HG02759 (cell line): ENCODE measurements at regions not wholly inside any gene's neighbourhood (a gene's known extent, or its start where the extent isn't known, plus 50 kb on each side); places are given as distances from the start of the nearest gene placed in this dataset.

Source experiments
- ATAC-seq: cut with Tn5 transposase; IDR thresholded peaks from one replicate; pipeline ENCODE4 v1.9.1; 2021; ENCODE audit warnings: mild to moderate bottlenecking, moderate library complexity; ENCODE audit not compliant: unreplicated experiment

DNA sequence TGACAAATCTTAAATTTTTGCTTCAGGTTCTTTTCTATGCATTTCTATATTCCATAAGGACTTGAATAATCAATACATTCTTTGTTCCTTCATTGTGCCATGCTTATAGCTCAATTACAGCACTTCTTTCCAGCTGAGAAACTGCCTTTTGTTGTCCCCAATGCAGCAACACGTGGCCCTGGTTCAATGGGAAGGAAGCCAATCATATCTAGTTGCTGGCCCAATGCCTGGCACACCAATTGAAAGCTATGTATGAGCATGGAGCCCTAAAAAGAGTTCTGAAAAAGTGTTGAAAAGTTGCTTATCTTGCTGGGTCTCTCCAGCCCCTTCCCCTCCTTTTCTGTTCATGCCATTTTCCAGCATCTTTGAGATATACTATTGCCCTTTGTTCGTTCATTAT, 448.0 kb upstream of the FAT3 start:
- ATAC-seq = no peak

DNA sequence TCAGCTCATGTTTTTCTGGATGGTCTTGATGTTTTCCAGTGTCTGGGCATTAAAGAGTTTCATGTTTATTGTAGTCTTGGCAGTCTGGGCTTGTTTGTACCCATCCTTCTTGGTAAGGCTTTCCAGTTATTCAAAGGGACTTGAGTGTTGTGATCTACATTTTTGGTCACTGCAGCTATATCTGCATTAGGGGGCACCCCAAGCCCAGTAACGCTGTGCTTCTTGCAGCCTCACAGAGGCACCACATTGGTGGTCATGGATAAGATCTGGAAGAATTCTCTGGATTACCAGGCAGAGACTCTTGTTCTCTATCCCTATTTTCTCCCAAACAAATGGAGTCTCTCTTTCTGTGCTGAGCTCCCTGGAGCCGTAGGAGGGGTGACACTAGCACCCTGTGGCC, 451.5 kb upstream of the FAT3 start:
- ATAC-seq = no peak

DNA sequence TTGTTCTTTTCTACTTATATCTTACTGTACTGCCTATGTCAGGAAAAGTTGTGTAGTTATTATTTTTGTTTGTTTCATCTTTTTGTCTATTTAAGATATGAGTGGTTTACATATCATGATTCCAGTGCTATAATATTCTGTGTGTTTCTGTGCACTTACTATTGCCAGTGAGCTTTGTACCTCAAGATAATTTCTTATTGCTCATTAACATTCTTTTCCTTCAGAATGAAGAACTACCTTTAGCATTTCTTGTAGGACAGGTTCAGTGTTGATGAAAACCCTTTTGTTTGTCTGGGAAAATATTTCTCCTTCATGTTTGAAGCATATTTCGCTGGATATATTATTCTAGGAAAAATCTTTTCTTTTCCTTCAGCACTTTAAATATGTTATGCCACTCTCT, 452.7 kb upstream of the FAT3 start:
- ATAC-seq = no peak

DNA sequence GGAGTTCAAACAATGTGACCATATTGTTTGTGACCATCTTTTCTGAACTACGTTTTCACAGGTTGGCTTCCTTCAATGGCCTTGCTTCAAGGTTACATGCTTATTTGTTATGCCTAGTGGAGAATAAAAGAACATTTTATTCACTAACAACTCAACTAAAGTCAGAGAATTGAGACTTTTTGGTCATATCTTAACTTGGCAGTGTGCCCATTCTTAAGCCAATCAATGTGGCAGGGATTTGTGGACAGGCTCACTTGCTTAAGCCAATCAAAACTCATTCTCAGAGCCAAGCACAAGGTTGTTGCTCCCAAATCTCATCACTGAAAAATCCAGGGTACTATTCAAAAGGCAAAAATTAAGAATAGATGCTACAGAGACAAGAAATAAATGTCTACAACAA, 455.8 kb upstream of the FAT3 start:
- ATAC-seq = no peak

DNA sequence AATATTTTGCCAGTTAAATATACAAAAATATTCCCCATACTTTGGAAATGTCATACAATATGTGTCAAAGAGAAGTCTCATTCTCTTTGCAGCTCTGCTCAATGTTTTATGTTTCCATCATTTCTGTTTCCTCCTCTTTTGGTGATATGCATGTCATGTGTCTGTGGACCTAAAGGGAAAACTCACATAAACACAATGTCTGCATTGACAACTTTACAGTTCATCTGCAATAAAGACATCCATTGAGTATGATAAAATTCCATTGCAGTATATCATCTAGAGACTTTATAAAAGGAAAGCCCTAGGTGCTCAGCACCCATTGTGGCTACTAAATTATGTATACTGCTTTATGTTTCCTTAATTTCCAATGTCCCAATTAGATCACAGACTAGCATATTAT, 461.3 kb upstream of the FAT3 start:
- no peak for ATAC-seq

DNA sequence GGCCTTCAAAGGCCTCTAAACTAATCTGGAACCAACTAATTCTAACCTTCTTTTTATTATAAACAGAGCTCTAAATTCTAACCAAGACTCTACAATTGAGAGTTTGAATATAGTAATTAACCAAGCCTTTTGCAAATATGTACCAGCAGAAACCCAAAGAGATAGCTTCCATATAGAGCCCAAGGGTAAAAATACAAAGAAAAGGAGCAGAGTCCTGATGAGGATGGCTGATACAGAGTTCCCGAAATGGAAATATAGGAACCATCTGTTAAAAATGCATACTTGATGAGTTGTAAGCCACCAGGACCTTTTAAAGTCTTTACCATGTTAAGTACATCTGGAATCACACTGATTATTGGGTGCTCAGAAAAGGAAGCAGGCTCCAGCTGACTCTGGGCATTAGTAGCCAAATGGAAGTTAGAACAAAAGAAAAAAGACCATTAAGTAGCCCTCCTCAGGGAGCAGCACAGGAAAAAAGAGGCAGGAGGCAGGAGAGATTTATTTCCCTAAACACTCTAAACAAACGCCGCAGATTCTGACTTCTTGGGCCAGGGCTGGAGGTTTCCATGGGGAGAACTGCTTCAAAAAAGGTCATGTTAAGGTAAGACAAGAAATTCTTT, 463.1 kb upstream of the FAT3 start:
- ATAC-seq = no peak

DNA sequence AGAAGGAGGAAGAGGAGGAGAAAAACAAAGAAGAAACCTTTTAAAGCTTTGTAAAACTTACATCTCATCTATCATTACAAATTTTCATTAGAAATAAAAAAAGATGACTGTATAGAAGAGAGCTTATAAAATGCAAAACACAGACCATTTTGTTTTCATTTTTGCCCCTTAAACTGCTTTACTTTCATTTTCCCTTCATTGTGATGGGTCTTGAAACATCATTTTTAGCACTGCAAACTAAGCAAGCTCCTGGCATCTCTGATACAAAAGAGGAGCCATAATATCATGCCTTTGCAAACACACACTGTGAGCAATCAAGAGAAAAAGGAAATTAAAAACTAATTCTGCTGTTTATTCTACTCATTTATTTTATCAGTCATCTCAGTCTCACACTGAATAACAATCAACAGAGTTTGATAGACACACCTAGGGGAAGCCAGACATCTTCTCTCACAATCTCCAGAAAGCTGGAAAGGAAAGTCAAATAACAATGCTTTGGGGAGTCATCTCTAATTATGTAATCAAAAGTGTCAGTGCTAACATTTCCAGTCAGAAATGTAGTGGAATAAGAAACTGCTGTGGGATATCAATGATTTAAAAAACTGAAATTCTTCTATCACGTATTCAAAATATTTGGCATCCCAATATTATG, 467.7 kb upstream of the FAT3 start:
- no peak for ATAC-seq

DNA sequence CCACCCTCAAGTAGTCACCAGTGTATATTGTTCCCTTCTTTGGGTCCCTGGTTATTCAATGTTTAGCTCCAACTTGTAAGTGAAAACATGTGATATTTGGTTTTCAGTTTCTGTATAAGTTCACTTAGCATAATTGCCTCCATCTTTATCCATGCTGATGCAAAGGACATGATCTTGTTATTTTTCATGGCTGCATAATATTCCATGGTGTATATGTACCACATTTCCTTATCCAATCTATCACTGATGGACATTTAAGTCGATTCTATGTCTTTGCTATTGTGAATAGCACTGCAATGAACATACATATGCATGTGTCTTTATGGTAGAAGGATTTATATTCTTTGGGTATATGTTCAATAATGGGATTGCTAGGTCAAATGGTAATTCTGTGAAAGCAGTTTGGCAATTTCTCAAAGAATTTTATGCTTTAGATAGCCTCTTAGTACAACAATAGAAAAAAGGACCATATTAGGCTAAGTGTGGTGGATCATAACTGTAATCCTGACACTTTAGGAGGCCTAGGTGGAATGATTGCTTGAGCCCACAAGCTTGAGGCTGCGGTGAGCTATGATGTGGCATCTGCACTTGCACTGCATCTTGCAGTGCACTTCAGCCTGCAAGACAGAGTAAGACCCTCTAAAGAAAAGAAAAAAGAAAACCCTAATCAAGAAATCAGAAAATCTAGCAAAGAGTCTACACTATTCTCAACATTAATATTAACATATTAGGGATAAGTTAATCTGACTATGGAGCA, 468.5 kb upstream of the FAT3 start:
- ATAC-seq = no peak

DNA sequence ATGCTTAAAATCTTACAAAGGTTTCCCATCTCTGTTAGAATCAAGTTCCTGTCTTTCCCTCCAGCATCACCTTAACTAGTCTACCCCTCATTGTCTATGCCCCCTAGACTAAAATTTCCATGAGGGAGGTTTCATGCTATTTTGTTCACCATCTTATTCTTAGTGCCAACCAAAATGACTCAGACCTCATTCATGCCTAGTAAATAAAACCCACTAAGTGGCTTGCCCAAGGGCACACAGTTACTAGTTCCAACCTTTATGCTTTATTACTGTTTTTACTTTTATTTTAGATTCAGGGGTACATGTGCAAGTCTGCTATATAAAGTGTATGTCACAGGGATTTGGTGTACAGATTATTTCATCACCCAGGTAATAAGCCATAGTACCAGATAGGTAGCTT, 469.1 kb upstream of the FAT3 start:
- ATAC-seq = no peak

DNA sequence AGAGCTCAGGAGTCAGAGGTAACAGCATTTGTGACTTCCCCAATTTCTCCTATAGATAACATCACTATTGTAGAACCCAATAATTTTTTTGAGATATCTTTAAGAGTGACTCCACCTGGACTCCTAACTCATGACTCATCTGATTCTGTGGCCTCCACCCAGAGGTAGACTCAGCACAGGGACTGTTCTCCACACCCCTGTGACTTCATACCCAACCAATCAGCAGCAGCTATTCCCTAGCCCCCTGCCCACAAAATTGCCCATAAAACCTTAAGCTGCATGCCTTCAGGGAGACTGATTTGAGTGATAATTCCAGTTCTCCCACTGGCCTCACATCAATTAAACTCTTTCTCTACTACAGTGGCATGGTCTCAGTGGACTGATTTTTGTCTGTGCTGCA, 475.4 kb upstream of the FAT3 start:
- ATAC-seq = no peak

DNA sequence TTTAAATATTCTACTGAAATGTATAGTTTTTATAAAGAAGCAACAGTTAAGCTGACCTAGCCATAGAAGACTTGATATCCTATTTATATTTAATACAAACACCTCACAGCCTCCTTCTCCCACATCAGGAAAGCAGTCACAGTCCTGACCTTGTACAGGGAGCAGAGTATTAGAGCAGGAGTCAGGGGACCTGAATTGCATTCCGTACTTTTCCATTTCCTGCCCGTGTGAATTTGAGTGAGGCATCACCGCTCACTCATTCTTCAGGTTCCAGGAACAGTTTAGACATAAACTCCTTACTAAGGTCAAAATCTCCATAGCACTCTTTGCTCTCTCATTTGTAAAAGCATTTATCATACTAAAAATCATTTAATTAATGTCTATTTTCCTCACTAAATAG, 482.5 kb upstream of the FAT3 start:
- ATAC-seq = no peak

DNA sequence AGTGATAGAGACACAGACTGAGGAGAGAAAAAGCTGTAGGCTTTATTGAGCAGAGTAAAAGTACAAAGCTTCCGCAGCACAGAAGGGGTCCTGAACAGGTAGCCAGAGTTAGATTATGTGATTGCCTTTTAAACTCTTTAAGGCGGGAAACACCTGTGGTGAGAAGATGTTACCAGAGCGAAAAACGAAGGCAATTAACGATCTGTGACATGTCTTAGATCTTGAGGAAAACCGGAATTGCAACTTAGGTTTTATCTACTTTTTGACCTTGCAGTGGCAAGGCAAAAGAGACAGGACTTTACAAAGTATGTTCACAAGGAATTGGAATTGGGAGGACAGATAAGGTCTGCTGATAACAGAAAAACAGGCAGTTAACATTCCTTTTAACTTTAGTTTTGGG, 493.6 kb upstream of the FAT3 start:
- no peak for ATAC-seq

DNA sequence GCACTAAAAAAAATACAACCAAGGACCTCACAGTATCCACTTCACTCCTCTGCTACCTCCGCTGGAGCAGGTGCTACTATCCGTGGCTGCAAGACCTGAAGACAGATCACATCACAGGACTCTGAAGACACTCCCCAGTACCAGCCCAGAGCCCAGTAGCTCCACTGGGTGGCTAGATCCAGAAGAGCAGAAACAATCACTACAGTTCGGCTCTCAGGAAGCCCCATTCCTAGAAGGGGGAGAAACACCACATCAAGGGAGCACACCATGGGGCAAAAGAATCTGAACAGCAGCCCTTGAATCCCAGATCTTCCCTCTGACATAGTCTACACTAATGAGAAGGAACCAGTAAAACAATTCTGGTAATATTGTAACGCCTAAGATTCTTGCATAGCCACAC, 494.0 kb upstream of the FAT3 start:
- no peak for ATAC-seq

DNA sequence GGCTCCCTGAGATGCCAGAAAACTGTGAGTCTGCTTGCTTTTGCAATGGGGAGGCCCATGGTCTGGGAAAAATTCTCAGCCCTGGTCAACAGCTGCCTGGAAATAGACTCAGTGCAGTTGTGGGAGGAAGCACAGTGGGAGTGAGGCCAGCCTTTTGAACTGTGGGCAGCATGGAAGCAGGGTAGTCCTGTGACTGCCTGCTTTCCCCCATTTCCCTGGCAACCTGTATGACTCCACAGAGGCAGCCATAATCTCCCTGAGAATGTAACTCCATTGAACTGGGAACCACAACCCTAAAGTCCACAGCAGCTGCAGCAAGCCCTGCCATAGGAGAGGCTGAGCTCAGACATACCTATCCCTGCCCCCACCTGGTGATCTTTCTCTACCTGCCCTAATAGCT, 494.6 kb upstream of the FAT3 start:
- ATAC-seq = no peak

DNA sequence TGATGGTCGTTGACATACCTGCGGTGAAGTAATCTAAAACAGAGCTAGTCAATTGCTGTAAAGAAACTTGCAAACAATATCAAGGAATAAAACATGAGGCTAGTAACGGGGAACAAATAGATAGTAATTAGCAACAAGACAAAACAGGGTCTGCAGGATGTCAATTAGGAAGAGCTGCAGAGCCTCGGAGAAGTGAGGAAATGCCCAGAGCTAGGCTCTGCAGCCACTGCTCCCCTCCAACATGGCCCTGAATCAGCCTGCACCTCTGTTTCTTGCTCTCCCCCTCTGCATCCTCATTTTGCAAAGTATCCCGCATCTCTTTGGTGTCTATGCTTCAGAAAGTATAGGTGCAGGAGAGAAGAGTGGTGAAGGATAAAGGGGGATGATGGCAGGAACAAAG, 507.4 kb upstream of the FAT3 start:
- ATAC-seq = no peak

DNA sequence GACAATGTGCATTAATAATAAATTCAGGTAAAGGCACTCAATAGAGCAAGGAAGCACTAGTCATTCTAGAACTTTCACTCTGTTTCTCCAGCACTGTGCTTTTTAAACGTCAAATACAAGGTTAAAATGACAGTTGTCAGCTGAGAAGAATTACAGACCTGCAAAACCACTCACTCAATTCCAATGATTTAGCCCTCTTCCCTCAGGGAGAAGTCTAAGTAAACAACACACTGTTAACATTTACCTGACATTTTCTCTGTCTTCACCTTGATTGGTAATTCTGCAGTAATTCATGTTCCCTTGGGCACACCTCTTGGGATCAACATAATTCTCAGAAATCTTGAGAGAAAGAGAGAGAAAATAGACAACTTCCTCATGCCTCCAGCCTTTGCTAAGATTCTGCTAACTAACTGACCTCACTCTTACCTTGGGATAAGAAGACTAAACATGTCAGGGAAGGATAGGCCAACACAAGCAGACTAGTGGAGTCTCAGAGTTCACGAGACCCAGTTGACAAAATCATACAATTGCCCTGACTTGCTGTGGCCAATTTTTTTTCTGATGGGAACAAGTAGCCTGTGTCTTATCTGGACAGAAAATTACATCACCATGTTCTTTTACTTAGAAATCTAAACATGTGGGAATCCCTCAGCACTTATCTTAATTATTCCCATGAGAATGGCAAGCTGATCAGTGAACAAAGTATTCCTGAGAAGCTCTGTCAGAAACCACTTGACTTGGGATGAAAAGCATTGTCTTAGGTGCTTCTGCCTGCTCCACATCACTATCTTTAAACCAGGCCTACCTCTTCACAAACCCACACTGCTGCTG, 516.8 kb upstream of the FAT3 start:
- ATAC-seq = no peak

DNA sequence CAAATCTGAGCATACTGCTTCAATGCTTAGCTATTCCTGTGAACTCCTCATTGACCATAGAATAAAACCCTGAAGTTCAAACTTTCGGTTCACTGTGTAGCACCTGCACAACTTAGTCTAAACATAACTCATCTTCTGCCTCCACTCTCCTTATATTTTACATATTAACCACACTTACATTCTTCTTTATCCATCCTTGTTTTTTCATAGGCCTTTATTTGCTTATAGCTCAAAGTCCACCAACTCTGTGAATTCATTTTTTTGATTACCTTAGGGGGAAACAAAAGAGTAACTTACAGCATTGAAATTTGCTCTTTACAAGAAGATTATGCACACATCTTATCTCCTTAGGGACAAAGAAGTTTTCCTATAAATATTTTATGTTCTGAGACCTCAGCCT, 521.6 kb upstream of the FAT3 start:
- no peak for ATAC-seq

DNA sequence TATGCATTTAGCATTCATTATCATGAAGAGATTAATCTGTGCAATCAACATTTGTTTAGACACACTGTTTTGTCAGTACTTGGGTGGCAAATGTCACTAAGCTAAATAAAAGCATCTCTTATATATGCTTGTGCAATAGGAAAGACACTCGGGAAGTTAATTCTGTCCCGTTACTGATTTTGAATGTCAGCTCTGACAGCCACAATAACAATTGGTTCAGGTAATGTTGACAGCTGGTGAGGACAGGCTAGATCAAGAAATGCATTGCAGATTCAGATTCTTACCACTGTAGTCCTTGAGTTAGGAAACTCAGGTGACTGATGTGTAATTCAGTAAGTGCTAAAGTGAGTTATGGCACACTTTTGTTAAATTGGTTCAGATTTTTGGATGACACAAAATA, 523.8 kb upstream of the FAT3 start:
- no peak for ATAC-seq

DNA sequence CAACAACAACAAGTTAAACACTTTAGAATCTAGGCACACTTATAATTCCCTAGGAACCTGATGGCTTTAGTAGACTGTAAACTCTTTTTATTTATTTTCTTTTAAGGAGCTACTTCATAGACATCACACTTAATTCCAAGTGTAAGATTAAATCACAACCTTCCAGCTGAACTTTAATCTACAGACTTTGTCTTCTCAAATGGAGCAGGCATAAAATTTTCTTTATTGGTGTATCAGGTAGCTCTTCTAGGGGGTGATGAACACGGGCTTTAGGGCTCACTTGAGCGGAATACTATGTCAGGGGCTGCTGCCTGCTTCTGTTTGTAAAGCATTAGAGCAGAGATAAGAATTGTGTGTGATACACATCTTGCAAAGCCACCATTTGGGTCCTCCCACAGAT, 525.8 kb upstream of the FAT3 start:
- no peak for ATAC-seq

DNA sequence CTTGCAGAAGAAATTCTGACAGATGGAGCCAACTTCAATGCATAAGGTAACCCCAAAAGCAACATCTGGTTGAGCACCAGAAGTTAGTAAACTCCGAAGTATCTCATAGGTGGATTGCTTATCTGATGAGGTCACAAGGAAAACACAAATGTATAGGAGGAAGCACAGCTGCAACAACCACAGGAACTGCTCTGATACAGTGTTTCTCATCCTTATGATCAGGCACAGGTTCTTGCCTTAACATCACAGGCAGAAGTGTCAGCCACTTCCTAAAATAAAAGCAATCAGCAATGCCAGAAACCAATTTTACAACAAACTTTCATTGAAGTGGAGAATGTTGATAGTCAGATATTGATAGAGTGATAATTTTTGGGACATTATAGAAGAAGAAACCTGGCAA, 530.3 kb upstream of the FAT3 start:
- no peak for ATAC-seq

DNA sequence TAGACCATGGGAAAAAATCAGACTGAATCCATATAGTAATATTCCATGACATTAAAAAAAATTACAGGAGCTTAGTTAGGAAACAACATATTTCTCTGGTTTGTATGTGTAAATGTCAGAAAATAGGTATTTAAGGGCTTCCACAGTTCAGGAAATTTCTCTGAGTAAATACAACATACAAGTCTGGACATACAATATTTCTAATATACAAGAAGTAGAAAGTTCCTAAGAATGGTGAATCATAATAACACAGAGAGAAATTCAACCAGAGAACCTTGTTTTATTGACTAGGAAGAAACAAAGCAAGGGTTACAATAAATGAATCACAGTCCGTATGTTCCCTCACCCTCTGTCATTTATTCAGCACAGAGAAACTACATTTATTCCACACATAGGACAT, 532.7 kb upstream of the FAT3 start:
- ATAC-seq = no peak

DNA sequence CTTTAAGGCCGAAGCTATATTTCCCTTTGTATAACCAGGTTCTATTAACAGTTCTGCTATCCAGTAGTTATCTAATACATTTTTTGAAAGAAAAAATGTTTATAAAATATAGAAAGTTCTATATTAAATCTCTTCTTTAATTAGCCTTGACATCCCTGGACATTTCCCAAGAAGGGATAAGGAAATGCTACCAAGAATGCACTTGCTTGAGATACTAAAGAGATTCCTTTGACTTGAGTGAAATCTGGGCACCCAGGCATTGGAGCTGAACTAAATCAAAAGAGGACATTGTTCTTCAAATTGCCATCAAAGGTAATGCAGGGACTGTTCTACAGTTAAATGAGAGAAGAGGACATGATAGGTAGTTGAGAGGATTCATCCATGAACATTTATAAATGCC, 535.9 kb upstream of the FAT3 start:
- ATAC-seq = no peak
